NCI-H2107 treated with DMSO at 0.1 percent for 48 hours (cell line): ENCODE measurements at regions not wholly inside any gene's neighbourhood (a gene's known extent, or its start where the extent isn't known, plus 50 kb on each side); places are given as distances from the start of the nearest gene placed in this dataset.

Source experiments
- DNase-seq: peaks from one replicate; lab custom pipeline; 2025; ENCODE audit not compliant: unreplicated experiment; lab: John Stamatoyannopoulos, UW

DNA sequence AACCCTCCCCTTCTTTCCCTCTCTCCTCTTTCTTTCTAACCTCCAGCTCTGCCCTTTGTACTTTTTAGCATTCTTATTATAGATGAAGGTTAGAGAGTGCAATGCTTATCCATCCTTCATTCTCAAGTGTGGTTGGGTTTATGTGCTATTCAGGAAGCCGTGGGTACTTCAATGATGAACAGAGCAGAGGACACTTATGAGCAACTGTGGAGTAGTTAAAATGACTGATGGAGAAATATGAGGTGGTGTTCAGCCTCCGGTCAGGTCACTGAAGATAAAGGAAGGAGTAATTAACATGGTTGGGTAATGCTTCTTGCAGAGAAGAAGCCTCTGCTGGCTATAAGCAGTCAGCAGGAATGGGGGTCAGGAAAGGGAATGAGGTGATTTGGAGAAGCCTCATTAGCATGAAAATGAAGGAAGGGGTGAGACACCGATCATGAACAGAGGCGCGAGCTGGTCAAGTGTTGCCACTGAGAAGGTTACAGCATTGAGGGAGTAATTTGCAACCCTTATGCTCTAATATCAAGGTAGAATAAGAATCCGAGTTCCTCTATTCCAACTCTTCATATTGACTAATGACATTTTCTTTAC lies 174.7 kb downstream of the LPIN1 start:
- DNase-seq = no peak

DNA sequence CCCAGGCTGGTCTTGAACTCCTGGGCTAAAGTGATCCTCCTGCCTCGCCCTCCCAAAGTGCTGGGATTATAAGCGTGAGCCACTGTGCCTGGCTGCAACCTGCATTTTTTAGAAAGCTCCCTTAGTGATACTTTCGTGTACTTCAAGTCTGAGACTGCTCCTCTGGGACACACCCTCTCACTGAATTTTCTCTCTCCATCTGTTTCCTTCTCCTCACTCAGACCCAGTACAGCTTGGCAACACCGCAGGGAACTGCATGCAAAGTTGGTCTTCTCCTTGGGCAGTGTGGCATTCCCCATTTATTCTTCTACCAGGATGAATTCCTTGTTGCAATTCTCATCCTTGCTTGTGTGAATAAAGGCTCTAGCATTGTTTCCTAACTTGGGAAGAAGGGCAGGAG lies 175.9 kb downstream of the LPIN1 start:
- no peak for DNase-seq

DNA sequence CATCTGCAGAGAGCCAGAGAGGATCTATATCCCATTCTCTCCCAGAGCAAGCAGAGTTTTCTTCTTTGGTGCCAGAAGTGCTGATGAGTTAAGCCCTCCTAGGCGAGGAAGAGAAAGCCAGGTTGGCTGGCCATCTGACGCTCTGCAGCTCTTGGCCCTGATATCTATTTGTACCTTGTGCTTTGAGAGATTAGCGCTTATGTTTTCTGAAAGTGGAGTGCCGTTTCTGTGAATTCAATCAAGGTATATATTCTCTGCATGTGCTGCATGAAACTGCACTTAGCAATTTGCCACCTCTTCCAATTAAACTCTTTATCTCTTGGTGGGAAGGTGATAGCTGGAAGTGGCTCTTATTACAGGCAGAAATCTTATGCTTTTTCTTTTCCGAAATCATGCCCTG lies 177.5 kb downstream of the LPIN1 start:
- no peak for DNase-seq

- DNase-seq = no peak
These were observed 179.0 kb downstream of the LPIN1 start for GRCh38 chr2:11925295-11926066.

- no peak for DNase-seq
These were observed 183.9 kb downstream of the LPIN1 start for GRCh38 chr2:11930211-11930761.

DNA sequence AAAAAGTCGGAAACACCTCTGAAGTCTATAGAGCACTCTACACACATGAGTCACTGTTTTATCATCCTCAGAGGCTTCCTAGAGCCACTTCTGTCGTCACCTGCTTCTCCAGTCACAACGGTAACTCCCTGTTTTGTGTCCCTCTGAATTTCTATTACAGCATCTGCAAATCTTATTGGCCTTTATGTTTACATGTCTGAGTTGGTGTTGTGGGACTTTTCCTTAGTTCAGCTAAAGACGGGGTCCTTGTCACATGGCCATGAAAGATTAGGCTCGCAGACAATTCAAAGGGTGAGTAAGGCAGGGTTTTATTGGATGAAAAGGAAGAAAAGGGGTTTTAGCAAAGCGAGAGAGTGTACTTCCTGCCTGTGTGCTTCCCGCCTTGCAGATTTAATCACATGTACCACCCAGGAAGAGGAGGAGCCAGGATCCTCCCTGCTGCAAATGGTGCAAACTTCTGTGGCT lies 185.6 kb downstream of the LPIN1 start:
- no peak for DNase-seq

DNA sequence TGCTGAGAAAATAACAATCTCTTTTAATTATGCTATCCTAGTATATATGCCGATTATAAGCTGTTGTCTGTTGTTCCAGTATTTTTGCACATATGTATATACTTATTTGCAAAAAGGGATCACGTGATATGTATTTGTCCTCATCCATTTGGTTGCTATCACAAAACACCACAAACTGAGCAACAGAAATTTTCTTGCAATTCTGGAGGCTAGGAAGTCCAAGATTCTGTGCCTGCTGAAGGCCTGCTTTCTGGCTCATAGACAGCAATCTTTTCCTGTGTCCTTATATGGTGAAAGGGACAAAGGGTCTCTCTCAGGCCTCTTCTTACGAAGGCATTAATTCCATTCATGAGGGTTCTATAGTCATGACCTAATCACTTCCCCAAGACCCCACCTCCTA lies 186.5 kb downstream of the LPIN1 start:
- no peak for DNase-seq

DNA sequence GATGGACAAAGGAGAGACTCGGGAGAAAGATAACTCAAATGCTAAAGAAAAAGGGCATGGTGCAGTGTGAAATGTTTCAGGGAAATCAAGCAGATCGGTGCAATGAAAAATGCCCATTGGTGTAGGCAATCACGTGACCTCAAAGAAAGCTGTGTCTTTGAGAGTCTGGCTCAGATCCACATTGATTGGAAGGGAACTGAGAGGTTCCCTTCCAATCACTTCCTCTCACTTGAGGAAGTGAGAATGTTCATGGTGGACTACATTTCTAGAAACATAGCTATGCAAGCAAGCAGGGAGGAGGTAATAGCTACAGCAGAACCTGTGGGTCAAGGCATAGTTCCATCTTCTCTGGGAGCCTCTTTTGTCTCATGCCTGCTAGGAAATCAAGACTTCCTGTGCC lies 187.4 kb downstream of the LPIN1 start:
- DNase-seq = no peak

- DNase-seq = no peak
These were observed 190.3 kb downstream of the LPIN1 start for GRCh38 chr2:11936761-11937160.

- DNase-seq = no peak
These were observed 191.8 kb downstream of the LPIN1 start for GRCh38 chr2:11938196-11938595.

GRCh38 chr2:11939523-11939922 lies 193.1 kb downstream of the LPIN1 start:
- DNase-seq = no peak

- no peak for DNase-seq
These were observed 193.8 kb downstream of the LPIN1 start for GRCh38 chr2:11940121-11940743.

GRCh38 chr2:11940799-11941198 lies 194.4 kb downstream of the LPIN1 start:
- no peak for DNase-seq

DNA sequence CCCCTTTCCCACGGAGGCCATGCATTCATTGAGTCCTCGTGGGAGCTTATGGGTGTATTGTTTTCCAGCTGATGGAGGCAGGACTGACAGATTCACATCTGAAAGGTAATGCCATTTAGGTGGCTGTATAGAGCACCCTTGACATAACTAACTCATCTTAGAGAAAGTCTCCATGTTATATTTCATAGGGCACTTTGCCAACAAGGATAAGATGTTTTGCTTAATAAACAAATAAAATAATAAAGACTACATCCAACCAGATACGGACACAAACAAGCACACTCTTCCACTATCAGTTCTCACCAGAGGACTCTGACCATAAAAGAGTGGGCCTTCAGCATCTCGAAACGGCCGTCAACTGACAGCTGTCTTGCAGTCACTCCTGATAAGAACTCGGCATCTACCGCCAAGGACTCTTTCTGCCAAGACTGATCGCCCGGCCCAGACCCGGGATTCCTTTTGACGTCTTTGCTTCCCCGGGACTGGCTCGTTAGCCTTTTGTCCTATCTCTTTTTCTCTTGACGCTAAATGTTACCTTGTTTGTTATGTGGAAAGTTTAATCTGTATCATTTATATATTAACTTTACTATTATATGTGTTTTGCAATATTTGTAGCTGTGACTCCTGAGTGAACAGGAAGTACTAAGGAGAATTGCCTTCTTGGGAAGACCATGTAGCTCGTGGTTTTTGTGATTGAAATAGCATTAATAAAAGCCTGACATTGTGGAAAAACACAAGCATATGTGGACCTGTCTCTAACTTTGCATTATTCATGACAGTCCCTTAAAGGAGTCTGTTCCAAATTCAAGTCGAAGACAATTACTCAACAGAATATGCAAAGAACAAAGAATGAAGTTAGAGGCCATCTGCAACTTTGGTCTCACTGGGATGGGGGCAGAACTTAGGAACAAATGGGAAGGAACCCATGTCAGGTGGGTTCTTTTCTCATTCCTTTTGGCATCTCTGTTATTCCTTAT lies 195.1 kb downstream of the LPIN1 start:
- DNase-seq = no peak

DNA sequence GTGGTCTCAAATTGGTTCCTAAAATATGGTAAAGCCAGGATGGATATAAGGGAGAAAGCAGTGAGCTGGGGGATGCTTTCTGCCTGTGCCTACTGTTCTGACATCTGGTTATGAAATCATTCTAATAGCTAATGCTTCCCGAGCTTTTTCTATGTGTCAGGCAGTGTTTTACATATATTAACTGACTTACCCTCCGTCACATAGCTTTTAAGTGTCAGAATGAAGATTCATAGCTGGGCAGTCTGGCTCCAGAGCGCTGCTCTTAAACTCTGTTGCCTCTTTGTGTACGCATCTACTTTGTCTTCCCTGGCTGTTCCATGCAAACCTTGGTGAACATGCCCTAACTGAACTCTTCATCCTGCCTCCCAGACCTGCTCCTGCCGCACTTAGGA lies 195.7 kb downstream of the LPIN1 start:
- DNase-seq = no peak

DNA sequence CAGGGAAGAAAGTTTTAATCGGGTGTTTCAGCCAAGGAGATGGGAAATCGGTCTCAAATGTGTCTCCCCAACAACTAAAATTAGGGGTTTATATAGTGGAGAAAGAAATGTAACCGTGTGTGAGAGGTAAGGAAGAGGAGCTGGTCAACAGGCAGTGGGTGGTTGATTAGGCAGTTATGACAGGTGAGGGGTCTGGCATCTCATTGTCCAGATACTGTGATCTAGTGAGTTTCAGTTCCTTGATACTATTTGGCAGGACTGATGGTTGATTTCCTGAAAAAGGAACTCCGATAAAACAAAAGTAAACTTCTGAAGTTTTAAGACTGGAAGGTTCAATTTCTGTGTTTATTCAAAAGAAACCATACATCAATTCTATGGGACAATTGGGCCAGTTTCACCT lies 197.9 kb downstream of the LPIN1 start:
- DNase-seq = no peak

DNA sequence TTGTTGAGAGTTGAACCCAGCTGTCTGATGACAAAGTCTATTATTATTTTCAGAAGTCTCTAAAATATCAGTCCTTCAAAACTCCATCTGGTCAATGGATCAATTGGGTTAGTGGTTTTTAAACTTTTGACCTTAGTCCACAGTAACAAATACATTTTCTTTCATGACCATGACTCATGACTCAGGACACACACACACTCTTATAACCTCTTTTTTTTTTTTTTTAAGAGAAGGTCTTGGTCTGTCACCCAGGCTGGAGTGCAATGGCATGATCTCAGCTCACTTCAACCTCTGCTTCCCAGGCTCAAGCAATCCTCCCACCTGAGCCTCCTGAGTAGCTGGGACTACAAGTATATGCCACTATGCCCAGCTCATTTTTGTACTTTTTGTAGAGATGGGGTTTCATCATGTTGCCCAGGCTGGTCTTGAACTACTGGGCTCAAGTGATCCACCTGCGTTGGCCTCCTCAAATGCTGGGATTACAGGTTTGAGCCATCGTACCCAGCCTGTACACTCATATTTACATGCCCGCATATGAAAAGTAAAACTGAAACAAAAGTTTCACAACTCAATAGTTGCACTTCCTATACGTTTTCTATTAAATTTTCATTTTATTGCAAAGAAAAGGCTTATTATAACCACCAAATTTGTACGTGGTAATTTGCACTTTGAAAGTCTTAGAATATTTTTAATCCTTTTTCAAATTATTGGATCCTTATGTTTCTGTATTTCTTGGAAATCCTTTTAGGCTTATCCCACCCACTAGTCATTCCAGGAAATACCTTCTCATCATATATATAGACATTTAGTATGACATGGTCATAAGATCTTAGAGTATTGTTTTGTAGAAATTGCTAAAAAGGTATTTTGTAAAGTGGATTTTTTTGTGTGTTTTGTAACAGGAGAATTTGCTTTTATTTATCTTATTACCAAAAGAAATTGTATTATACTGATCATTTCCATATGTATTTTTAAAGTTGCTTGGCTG lies 199.0 kb downstream of the LPIN1 start:
- DNase-seq = no peak

DNA sequence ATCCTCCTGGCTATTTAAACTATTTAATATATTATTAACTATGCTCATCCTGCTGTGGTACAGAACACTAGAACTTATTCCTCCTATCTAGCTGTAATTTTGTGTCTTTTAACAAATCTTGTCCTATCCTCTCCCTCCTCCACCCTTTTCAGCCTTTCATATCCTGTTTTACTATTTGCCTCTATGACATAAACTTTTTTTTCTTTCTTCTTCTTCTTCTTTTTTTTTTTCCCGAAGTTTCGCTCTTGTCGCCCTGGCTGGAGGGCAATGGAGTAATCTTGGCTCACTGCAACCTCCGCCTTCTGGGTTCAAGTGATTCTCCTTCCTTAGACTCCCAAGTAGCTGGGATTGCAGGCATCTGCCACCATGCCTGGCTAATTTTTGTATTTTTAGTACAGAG lies 201.5 kb downstream of the LPIN1 start:
- no peak for DNase-seq

DNA sequence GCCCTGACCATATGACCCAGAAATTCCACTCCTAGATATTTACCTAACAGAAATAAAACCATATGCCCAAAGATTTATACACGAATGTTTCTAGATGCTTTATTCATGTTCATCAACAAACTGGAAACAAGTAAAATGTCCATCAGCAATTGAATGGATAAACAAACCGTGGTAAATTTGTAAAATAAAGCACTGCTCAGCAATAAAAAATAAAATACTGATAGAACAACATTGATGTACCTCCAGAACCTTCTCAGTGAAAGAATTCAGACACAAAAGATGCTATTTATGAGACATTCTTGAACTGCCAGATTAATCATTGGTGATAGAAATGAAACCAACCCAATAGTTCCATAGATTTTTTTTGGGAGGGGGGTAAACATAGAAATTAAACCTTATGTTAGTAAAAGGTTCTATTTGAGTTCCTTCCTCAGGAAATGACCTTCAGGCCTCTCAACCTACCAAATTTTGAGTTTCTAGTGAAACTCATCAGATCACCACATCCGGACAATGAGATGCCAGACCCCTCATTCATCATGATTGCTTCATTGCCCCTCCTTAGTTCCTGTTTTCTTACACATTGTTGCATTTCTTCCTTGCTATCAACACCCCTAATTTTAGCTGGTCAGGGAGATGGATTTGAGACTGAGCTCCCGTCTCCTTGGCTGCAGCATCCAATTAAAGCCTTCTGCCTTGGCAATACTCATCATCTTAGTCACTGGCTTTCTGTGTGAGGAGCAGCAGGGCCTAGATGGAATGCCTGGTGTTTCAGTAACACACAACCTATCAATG lies 203.5 kb downstream of the LPIN1 start:
- DNase-seq = no peak
